Suprapubic skin (tissue), 4 donors: ENCODE measurements at regions not wholly inside any gene's neighbourhood (a gene's known extent, or its start where the extent isn't known, plus 50 kb on each side); places are given as distances from the start of the nearest gene placed in this dataset.

Experiments used
- CTCF ChIP-seq, 2 donors: fragments of 200-600 bp in 1 of 2; fragments of 450-650 bp in 1 of 2; sonication (generic) in 1 of 2; IDR thresholded peaks; one replicate each; pipeline ENCODE4 v1.5.1; 2016 to 2019; ENCODE audit warnings: antibody characterized with exemption in 2 of 2, mild to moderate bottlenecking in 1 of 2, moderate library complexity in 1 of 2
- EP300 ChIP-seq: sonication (generic); formaldehyde crosslinking; IDR thresholded peaks from one replicate; pipeline ENCODE4 v1.6.1; 2017; ENCODE audit warnings: antibody characterized with exemption
- POLR2A ChIP-seq, 2 donors: fragments of 450-650 bp; IDR thresholded peaks; one replicate each; pipeline ENCODE4 v1.6.1; 2017; ENCODE audit warnings: antibody characterized with exemption in 2 of 2, mild to moderate bottlenecking in 2 of 2, moderate library complexity in 2 of 2
- POLR2AphosphoS5 ChIP-seq, 3 donors: sonication (generic); formaldehyde crosslinking; IDR thresholded peaks; one replicate each; pipeline ENCODE4 v1.6.1; 2017; ENCODE audit warnings: antibody characterized with exemption in 3 of 3

DNA sequence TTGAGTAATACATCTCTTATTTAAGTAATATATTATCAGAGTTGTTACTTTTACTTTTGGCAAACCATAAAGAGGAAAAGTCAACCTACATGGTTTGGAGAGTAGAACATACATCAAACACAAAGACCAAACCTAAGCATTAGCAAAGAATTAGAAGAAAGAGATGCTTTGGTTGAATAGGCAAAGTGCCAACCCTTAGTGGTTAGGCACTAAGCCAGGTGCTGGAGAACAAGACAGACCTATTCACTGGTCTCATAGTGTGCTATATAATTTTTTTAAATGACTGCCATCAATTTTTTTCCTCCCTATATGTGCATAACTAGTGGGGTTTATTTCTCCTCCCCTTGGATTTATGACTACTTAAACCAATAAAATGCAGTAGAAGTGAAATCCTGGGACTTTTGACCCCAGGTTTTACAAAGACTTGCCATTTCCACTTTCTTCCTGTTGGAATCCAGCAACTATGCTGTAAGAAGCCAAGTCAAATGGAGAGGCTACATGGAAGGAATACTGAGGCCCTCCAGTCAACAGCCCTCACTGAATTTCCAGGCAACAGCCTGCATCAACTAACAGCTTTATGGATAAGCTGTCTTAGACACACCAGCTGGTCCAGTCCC, 69.8 kb upstream of the HAO2 start:
- no peak for TF ChIP-seq CTCF (IDR thresholded peaks at IDR 0.05)
- TF ChIP-seq POLR2A (IDR thresholded peaks at IDR 0.05): no peak
- TF ChIP-seq POLR2AphosphoS5 (IDR thresholded peaks at IDR 0.05): no peak
- no peak for TF ChIP-seq EP300
